HEK293 (cell line): ENCODE measurements at regions not wholly inside any gene's neighbourhood (a gene's known extent, or its start where the extent isn't known, plus 50 kb on each side); places are given as distances from the start of the nearest gene placed in this dataset.

ENCODE experiments used
- KLF7 ChIP-seq: fragments of 450-650 bp; formaldehyde crosslinking; IDR thresholded peaks from 2 replicates; pipeline ENCODE4 v1.5.1; 2016; ENCODE audit warnings: missing biosample characterization, missing genetic modification characterization, borderline replicate concordance
- SP3 ChIP-seq: fragments of 450-650 bp; formaldehyde crosslinking; IDR thresholded peaks from 2 replicates; pipeline ENCODE4 v1.5.1; 2016; ENCODE audit warnings: missing biosample characterization, missing genetic modification characterization
- TCF7L2 ChIP-seq: IDR thresholded peaks from 2 replicates; pipeline ENCODE4 v1.6.1; 2011; ENCODE audit warnings: low read depth, mild to moderate bottlenecking, inconsistent platforms, low read length, moderate library complexity, borderline replicate concordance
- ZEB2 ChIP-seq: fragments of 450-650 bp; formaldehyde crosslinking; IDR thresholded peaks from 2 replicates; pipeline ENCODE4 v1.5.1; 2016; ENCODE audit warnings: missing biosample characterization, missing genetic modification characterization
- ZNF174 ChIP-seq: fragments of 450-650 bp; formaldehyde crosslinking; IDR thresholded peaks from 2 replicates; pipeline ENCODE4 v1.5.0; 2017; ENCODE audit warnings: missing biosample characterization, mild to moderate bottlenecking, missing genetic modification characterization
- ZNF184 ChIP-seq: fragments of 450-650 bp; IDR thresholded peaks from 2 replicates; pipeline ENCODE4 v1.5.1; 2018; ENCODE audit warnings: missing biosample characterization, mild to moderate bottlenecking, missing genetic modification characterization
- ZNF274 ChIP-seq, 2 experiments: fragments of 200-500 bp in 1 of 2; fragments of 450-650 bp in 1 of 2; sonication (Bioruptor generic) in 1 of 2; formaldehyde crosslinking in 1 of 2; IDR thresholded peaks; 2 replicates each; pipeline versions ENCODE4 v1.5.1 to v1.6.1; 2014 to 2016; ENCODE audit warnings: borderline replicate concordance in 1 of 2, inconsistent platforms in 1 of 2, low read length in 1 of 2, missing biosample characterization in 1 of 2, missing genetic modification characterization in 1 of 2
- ZNF423 ChIP-seq: fragments of 450-650 bp; formaldehyde crosslinking; IDR thresholded peaks from 2 replicates; pipeline ENCODE4 v1.5.1; 2016; ENCODE audit warnings: missing biosample characterization, missing genetic modification characterization
- ZNF660 ChIP-seq: fragments of 450-650 bp; IDR thresholded peaks from 2 replicates; pipeline ENCODE4 v1.5.1; 2018; ENCODE audit warnings: missing biosample characterization, mild to moderate bottlenecking, missing genetic modification characterization
- TF ChIP-seq, protein P1 (sequence below): fragments of 450-650 bp; formaldehyde crosslinking; IDR thresholded peaks from 2 replicates; pipeline ENCODE4 v1.5.1; 2016; ENCODE audit warnings: missing biosample characterization, missing genetic modification characterization
- TF ChIP-seq, protein P2 (sequence below): fragments of 450-650 bp; formaldehyde crosslinking; IDR thresholded peaks from 2 replicates; pipeline ENCODE4 v1.5.1; 2016; ENCODE audit warnings: missing biosample characterization, missing genetic modification characterization
- TF ChIP-seq, protein P3 (sequence below): fragments of 450-650 bp; formaldehyde crosslinking; IDR thresholded peaks from 2 replicates; pipeline ENCODE4 v1.5.1; 2016; ENCODE audit warnings: missing biosample characterization, missing genetic modification characterization, low read depth
- TF ChIP-seq, protein P4 (sequence below): fragments of 450-650 bp; formaldehyde crosslinking; IDR thresholded peaks from 2 replicates; pipeline ENCODE4 v1.5.1; 2016; ENCODE audit warnings: missing biosample characterization, missing genetic modification characterization, low read depth
- TF ChIP-seq, protein P5 (sequence below): fragments of 450-650 bp; formaldehyde crosslinking; IDR thresholded peaks from 2 replicates; pipeline ENCODE4 v1.5.1; 2016; ENCODE audit warnings: missing biosample characterization, missing genetic modification characterization

DNA sequence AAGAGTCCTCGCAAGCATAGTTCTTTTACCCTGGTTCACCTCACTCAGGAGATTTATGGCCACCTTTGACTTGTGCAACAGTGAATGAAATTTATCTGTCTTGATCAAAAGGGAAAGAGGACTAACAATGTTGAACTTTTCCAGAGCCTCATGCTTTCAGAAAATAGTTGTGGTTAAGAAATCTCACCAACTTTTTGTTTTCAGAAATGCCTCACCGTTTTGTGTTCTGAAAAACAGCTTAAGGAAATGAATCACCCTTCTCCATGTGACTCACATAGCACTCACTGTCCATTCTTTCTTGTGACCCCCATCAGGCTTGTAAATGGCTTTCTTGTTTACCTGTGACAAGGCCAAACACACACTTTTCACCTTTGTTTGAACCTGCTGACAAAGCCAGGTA is 148.6 kb upstream of the FAM3C start:
- TF ChIP-seq, protein P1, sequence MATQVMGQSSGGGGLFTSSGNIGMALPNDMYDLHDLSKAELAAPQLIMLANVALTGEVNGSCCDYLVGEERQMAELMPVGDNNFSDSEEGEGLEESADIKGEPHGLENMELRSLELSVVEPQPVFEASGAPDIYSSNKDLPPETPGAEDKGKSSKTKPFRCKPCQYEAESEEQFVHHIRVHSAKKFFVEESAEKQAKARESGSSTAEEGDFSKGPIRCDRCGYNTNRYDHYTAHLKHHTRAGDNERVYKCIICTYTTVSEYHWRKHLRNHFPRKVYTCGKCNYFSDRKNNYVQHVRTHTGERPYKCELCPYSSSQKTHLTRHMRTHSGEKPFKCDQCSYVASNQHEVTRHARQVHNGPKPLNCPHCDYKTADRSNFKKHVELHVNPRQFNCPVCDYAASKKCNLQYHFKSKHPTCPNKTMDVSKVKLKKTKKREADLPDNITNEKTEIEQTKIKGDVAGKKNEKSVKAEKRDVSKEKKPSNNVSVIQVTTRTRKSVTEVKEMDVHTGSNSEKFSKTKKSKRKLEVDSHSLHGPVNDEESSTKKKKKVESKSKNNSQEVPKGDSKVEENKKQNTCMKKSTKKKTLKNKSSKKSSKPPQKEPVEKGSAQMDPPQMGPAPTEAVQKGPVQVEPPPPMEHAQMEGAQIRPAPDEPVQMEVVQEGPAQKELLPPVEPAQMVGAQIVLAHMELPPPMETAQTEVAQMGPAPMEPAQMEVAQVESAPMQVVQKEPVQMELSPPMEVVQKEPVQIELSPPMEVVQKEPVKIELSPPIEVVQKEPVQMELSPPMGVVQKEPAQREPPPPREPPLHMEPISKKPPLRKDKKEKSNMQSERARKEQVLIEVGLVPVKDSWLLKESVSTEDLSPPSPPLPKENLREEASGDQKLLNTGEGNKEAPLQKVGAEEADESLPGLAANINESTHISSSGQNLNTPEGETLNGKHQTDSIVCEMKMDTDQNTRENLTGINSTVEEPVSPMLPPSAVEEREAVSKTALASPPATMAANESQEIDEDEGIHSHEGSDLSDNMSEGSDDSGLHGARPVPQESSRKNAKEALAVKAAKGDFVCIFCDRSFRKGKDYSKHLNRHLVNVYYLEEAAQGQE (tag by site-specific recombination): no peak
- TF ChIP-seq, protein P2, sequence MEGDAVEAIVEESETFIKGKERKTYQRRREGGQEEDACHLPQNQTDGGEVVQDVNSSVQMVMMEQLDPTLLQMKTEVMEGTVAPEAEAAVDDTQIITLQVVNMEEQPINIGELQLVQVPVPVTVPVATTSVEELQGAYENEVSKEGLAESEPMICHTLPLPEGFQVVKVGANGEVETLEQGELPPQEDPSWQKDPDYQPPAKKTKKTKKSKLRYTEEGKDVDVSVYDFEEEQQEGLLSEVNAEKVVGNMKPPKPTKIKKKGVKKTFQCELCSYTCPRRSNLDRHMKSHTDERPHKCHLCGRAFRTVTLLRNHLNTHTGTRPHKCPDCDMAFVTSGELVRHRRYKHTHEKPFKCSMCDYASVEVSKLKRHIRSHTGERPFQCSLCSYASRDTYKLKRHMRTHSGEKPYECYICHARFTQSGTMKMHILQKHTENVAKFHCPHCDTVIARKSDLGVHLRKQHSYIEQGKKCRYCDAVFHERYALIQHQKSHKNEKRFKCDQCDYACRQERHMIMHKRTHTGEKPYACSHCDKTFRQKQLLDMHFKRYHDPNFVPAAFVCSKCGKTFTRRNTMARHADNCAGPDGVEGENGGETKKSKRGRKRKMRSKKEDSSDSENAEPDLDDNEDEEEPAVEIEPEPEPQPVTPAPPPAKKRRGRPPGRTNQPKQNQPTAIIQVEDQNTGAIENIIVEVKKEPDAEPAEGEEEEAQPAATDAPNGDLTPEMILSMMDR (tag by site-specific recombination): no peak
- TF ChIP-seq, protein P3, sequence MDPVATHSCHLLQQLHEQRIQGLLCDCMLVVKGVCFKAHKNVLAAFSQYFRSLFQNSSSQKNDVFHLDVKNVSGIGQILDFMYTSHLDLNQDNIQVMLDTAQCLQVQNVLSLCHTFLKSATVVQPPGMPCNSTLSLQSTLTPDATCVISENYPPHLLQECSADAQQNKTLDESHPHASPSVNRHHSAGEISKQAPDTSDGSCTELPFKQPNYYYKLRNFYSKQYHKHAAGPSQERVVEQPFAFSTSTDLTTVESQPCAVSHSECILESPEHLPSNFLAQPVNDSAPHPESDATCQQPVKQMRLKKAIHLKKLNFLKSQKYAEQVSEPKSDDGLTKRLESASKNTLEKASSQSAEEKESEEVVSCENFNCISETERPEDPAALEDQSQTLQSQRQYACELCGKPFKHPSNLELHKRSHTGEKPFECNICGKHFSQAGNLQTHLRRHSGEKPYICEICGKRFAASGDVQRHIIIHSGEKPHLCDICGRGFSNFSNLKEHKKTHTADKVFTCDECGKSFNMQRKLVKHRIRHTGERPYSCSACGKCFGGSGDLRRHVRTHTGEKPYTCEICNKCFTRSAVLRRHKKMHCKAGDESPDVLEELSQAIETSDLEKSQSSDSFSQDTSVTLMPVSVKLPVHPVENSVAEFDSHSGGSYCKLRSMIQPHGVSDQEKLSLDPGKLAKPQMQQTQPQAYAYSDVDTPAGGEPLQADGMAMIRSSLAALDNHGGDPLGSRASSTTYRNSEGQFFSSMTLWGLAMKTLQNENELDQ (tag by site-specific recombination): no peak
- TF ChIP-seq ZNF660 (tag by site-specific recombination): no peak
- TF ChIP-seq TCF7L2: no peak
- TF ChIP-seq ZNF423 (tag by site-specific recombination): no peak
- TF ChIP-seq, protein P4, sequence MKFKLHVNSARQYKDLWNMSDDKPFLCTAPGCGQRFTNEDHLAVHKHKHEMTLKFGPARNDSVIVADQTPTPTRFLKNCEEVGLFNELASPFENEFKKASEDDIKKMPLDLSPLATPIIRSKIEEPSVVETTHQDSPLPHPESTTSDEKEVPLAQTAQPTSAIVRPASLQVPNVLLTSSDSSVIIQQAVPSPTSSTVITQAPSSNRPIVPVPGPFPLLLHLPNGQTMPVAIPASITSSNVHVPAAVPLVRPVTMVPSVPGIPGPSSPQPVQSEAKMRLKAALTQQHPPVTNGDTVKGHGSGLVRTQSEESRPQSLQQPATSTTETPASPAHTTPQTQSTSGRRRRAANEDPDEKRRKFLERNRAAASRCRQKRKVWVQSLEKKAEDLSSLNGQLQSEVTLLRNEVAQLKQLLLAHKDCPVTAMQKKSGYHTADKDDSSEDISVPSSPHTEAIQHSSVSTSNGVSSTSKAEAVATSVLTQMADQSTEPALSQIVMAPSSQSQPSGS: no peak
- TF ChIP-seq, protein P5, sequence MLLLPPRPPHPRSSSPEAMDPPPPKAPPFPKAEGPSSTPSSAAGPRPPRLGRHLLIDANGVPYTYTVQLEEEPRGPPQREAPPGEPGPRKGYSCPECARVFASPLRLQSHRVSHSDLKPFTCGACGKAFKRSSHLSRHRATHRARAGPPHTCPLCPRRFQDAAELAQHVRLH (tag by site-specific recombination): no peak
- TF ChIP-seq SP3 (tag by site-specific recombination): no peak
- TF ChIP-seq ZNF274 (IDR thresholded peaks at IDR 0.05; ENCODE audit: low read length): no peak
- no peak for TF ChIP-seq ZNF274 (tag by site-specific recombination; IDR thresholded peaks at IDR 0.05; ENCODE audit: borderline replicate concordance)
- no peak for TF ChIP-seq ZNF184 (tag by site-specific recombination)
- no peak for TF ChIP-seq ZNF174 (tag by site-specific recombination)
- no peak for TF ChIP-seq KLF7 (tag by site-specific recombination)
- no peak for TF ChIP-seq ZEB2
